Tibial nerve (tissue), 4 donors: ENCODE measurements at regions not wholly inside any gene's neighbourhood (a gene's known extent, or its start where the extent isn't known, plus 50 kb on each side); places are given as distances from the start of the nearest gene placed in this dataset.

ENCODE experiments used
- DNase-seq, 2 donors: peaks; one replicate each; pipeline ENCODE4 v3.0.0-alpha.2; 2019; ENCODE audit warnings: low spot score in 2 of 2
- H3K27ac ChIP-seq, 4 donors: fragments of 200-600 bp; sonication (generic) in 3 of 4; one replicate each; pipeline ENCODE4 v1.5.1; 2017 to 2019; ENCODE audit warnings: mild to moderate bottlenecking in 1 of 4
- H3K27me3 ChIP-seq, 2 donors: fragments of 200-600 bp; sonication (generic) in 1 of 2; one replicate each; pipeline versions ENCODE4 v1.5.1 to v1.6.0; 2017 to 2019
- H3K36me3 ChIP-seq, 3 donors: fragments of 200-600 bp; sonication (generic); one replicate each; pipeline ENCODE4 v1.5.1; 2018 to 2019
- H3K4me1 ChIP-seq, 4 donors: fragments of 200-600 bp; sonication (generic) in 3 of 4; one replicate each; pipeline ENCODE4 v1.5.1; 2017 to 2019
- H3K4me3 ChIP-seq, 4 donors: fragments of 200-600 bp; sonication (generic) in 3 of 4; one replicate each; pipeline ENCODE4 v1.5.1; 2017 to 2019; ENCODE audit warnings: mild to moderate bottlenecking in 1 of 4, moderate library complexity in 1 of 4
- H3K9me3 ChIP-seq, 4 donors: fragments of 200-600 bp; sonication (generic) in 3 of 4; one replicate each; pipeline ENCODE4 v1.5.1; 2017 to 2019
- CTCF ChIP-seq, 5 experiments: fragments of 200-600 bp in 3 of 5; fragments of 450-650 bp in 2 of 5; sonication (generic) in 3 of 5; IDR thresholded peaks; one replicate each; pipeline ENCODE4 v1.5.1; 2016 to 2019; ENCODE audit warnings: antibody characterized with exemption in 5 of 5, mild to moderate bottlenecking in 3 of 5, moderate library complexity in 2 of 5
- EP300 ChIP-seq, 2 donors: sonication (generic); formaldehyde crosslinking; IDR thresholded peaks; one replicate each; pipeline ENCODE4 v1.6.1; 2017; ENCODE audit warnings: antibody characterized with exemption in 2 of 2, mild to moderate bottlenecking in 1 of 2
- POLR2A ChIP-seq, 2 donors: fragments of 450-650 bp; IDR thresholded peaks; one replicate each; pipeline ENCODE4 v1.6.1; 2017; ENCODE audit warnings: antibody characterized with exemption in 2 of 2, mild to moderate bottlenecking in 2 of 2, moderate library complexity in 2 of 2
- WGBS, 2 donors: methylation state at CpG; one replicate each; pipeline ENCODE4 v1.1.5; 2018; 5-methylcytosine and 5-hydroxymethylcytosine counted together

GRCh38 chrX:8907688-8908087 lies 106.5 kb upstream of the FAM9A start:
- no peak for DNase-seq
- no peak for TF ChIP-seq EP300 (IDR thresholded peaks at IDR 0.05)
- no peak for TF ChIP-seq CTCF (IDR thresholded peaks at IDR 0.05)
- no peak for TF ChIP-seq POLR2A (IDR thresholded peaks at IDR 0.05)
- WGBS, 2 donors: 68 to 75% methylated on average over 2 of the region's 2 CpGs
- no peaks in the 10 kb centered on the region for H3K9me3 ChIP-seq
- H3K4me3 ChIP-seq: no peak overlapping the region
- H3K27ac ChIP-seq: no peak overlapping the region
- no peaks in the 10 kb centered on the region for H3K36me3 ChIP-seq
- H3K27me3 ChIP-seq: no peaks in the 10 kb centered on the region
- no peaks in the 10 kb centered on the region for H3K4me1 ChIP-seq

GRCh38 chrX:8906299-8906938 lies 105.2 kb upstream of the FAM9A start:
- H3K27ac ChIP-seq: no peak overlapping the region
- TF ChIP-seq EP300 (IDR thresholded peaks at IDR 0.05): no peak

GRCh38 chrX:8897259-8897658 lies 96.1 kb upstream of the FAM9A start:
- H3K9me3 ChIP-seq: no peaks in the 10 kb centered on the region

More at GRCh38 chrX:8906299-8906938, 105.2 kb upstream of the FAM9A start:
- 65 to 78% methylated on average over 6 to 9 of the region's 9 CpGs for WGBS, 2 donors
- Histone ChIP-seq H3K4me1 (no peaks in the 10 kb centered on the region), H3K9me3 (no peaks in the 10 kb centered on the region), H3K4me3 (no peak overlapping the region), H3K27me3 (no peaks in the 10 kb centered on the region), H3K36me3 (no peaks in the 10 kb centered on the region)
- DNase-seq: no peak

GRCh38 chrX:8890794-8891193 lies 89.6 kb upstream of the FAM9A start:
- no peak for DNase-seq
- H3K27me3 ChIP-seq: no peaks in the 10 kb centered on the region
- H3K36me3 ChIP-seq: no peaks in the 10 kb centered on the region
- no peak overlapping the region for H3K27ac ChIP-seq
- no peaks in the 10 kb centered on the region for H3K9me3 ChIP-seq
- H3K4me3 ChIP-seq: no peak overlapping the region
- TF ChIP-seq EP300 (IDR thresholded peaks at IDR 0.05) (no peak), CTCF (IDR thresholded peaks at IDR 0.05) (no peak), POLR2A (IDR thresholded peaks at IDR 0.05) (no peak)
- no peaks in the 10 kb centered on the region for H3K4me1 ChIP-seq
- WGBS, 2 donors: 79 to 88% methylated on average over 1 of the region's 1 CpG

More at GRCh38 chrX:8897259-8897658, 96.1 kb upstream of the FAM9A start:
- H3K4me1 ChIP-seq: no peaks in the 10 kb centered on the region
- no peaks in the 10 kb centered on the region for H3K27me3 ChIP-seq
- no peak overlapping the region for H3K4me3 ChIP-seq
- no peak for TF ChIP-seq EP300 (IDR thresholded peaks at IDR 0.05)
- TF ChIP-seq POLR2A (IDR thresholded peaks at IDR 0.05): no peak
- TF ChIP-seq CTCF (IDR thresholded peaks at IDR 0.05): no peak
- no peak overlapping the region for H3K27ac ChIP-seq
- DNase-seq: no peak
- 71 to 75% methylated on average over 4 of the region's 4 CpGs for WGBS, 2 donors
- H3K36me3 ChIP-seq: no peaks in the 10 kb centered on the region

GRCh38 chrX:8887004-8887403 lies 85.8 kb upstream of the FAM9A start:
- H3K4me1 ChIP-seq: no peaks in the 10 kb centered on the region
- no peaks in the 10 kb centered on the region for H3K36me3 ChIP-seq
- DNase-seq: no peak
- no peak for TF ChIP-seq POLR2A (IDR thresholded peaks at IDR 0.05)
- TF ChIP-seq EP300 (IDR thresholded peaks at IDR 0.05): no peak
- TF ChIP-seq CTCF (IDR thresholded peaks at IDR 0.05): no peak
- 31 to 47% methylated on average over 3 of the region's 3 CpGs for WGBS, 2 donors
- no peaks in the 10 kb centered on the region for H3K27me3 ChIP-seq
- H3K27ac ChIP-seq: no peak overlapping the region
- H3K4me3 ChIP-seq: no peak overlapping the region
- H3K9me3 ChIP-seq: no peaks in the 10 kb centered on the region
